ENCODE measurements at regions not wholly inside any gene's neighbourhood (a gene's known extent, or its start where the extent isn't known, plus 50 kb on each side); places are given as distances from the start of the nearest gene placed in this dataset.
A peak's percentile ranks its signal among the peaks of the same experiment; 100 is the strongest.

DNA sequence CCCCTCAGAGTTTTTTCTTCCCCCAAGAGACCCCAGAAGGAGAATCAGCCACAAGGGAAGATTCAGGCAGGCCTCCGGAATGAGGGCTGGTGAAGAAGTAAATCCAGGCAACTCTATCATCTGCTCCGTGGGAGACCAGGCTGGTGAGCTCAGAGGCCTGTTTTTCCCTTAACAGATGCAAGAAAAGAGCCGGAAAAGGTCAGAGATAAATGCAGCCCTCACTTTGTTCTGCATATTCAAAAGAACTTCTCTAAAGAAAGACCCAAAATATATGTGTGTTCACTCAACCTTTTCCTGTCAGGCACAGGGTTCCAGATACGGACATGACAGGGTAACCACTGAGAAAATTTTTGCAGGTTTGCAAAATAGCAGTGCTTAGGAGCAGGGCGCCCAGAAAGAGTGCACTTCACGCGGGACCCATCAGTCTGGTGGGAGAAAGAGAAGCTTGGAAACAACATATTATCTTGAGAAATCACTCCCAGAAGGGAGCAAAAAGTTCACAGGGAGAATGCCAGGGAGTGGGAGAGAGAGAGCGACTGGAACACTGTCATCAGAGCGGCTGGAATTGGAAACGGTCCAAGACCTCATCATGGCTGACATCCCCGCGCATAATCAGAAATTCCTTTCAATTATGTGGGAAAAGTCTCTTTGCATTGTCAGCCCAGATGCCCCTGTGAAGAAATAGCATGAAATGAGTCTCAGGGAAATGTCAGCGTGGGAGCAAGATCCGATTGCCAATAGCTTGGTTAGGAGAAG lies 244.8 kb upstream of the SLC14A2 start:
- ATAC-seq (no peak), DNase-seq (ENCODE audit: low spot score in 2 of 2) (no peak)
- H3K36me3 Mint-ChIP-seq = no peaks in the 10 kb centered on the region
- H3K4me1 Mint-ChIP-seq = no peaks in the 10 kb centered on the region
- no peak overlapping the region for H3K27ac Mint-ChIP-seq
- H3K4me3 Mint-ChIP-seq = no peak overlapping the region
- no peaks in the 10 kb centered on the region for H3K9me3 Mint-ChIP-seq

DNA sequence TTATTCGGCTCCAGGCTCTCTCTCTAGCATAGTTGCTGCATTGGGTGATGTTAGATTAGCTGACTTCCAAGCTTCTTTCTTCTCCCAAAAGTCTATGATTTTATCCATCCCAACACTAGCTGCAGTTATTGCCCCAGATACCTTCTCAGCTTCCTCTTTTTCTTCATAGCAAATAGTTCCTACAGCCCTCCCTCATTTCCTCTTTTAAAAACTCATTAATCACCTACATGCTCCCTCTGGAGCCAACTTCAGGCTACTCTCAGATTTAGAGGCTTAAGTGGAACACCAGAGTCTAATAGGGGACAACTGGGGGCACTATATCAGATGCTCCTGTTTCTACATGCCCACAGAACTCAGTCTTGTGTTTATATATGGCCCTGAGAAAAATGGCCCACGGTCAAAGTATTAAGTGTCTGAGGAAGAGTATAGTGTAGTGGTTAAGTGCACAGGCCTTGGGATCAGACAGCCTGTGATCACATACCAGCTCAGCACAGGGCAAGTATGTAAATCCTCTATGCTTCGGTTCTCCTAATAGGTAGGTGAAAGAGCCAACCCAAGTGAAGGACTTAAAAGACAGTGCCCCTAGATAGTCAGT lies 241.9 kb upstream of the SLC14A2 start:
- H3K36me3 Mint-ChIP-seq = no peaks in the 10 kb centered on the region

DNA sequence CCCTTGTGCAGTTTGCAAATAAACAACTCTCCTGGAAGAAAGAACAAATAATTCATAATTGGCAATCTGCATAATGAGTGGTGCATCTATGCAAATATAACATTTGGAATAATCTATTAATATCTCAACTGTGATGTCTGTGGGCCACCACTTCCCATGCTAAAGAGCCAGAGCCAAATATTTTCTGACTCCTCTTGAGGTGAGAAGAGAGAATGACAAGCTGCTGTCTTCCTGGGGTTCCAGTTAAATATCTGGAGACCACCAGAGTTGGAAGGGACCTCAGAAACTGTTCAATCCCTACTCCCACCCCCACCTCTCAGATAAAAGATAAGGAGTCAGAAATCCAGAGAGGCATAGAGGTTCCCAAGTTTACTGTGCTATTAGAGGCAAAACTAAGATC lies 241.0 kb upstream of the SLC14A2 start:
- Mint-ChIP-seq H3K27ac (no peak overlapping the region), H3K9me3 (no peaks in the 10 kb centered on the region), H3K4me1 (no peaks in the 10 kb centered on the region), H3K36me3 (no peaks in the 10 kb centered on the region), H3K4me3 (no peak overlapping the region)
- DNase-seq (ENCODE audit: low spot score in 2 of 2) = no peak
- ATAC-seq = no peak

More for the DNA sequence above, 241.9 kb upstream of the SLC14A2 start:
- H3K4me1 Mint-ChIP-seq = no peaks in the 10 kb centered on the region
- no peak overlapping the region for H3K4me3 Mint-ChIP-seq
- H3K9me3 Mint-ChIP-seq = no peaks in the 10 kb centered on the region
- ATAC-seq = peak; percentile 26
- no peak for DNase-seq (ENCODE audit: low spot score in 2 of 2)
- H3K27ac Mint-ChIP-seq = no peak overlapping the region

DNA sequence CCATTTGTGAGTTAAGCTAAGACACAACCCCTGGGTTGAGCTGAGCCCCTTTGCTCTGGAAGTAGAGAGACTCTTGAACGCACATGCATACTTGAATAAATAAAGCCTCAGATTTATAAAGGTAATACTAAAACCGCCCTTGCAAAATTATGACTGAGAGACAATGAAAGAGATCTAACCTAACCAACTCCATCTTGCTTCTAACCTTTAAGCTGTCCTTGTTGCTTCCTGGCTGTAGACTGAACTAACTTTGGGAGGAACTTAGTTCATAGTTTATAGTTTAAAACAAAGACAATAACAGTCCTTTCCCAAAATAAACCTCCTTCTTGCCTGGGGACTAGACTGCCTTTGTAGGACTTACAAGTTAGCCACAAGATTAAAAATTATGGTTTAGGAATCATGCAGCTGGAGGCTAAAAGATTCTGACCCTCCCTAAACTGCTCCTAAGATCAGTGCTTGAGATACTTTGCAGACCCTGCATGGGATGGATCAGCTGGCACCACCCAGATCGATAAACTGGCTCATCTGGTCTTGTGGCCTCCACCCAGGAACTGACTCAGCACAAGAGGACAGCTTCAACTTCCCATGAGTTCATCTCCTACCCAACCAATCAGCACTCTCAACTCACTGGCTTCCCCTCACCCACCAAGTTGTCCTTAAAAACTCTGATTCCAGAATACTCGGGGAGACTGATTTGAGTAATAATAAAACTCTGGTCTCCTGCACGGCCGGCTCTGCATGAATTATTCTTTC lies 240.2 kb upstream of the SLC14A2 start:
- Mint-ChIP-seq H3K27ac (no peak overlapping the region), H3K4me3 (no peak overlapping the region), H3K9me3 (no peaks in the 10 kb centered on the region), H3K36me3 (no peaks in the 10 kb centered on the region), H3K4me1 (no peaks in the 10 kb centered on the region)
- no peak for ATAC-seq
- DNase-seq (ENCODE audit: low spot score in 2 of 2) = no peak

DNA sequence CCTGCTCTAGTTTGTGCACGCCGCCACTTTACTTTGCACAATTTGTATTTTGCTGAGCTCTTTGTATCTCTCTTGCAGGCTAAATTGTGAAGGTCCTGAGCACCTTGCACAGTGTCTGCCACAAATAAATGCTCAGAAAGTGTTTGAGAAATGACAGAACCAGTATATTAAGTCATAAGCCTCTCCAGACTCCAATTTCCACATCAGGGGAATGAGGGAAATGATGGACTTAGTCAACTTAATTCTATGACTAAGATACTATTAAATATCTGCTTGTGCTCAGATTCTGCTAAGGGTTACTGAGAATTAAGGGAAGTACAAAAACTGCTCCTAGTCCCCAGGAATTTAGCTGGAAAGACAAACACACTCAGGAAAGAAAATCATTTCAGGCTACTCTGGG lies 239.1 kb upstream of the SLC14A2 start:
- H3K4me3 Mint-ChIP-seq = no peak overlapping the region
- no peaks in the 10 kb centered on the region for H3K36me3 Mint-ChIP-seq
- DNase-seq (ENCODE audit: low spot score in 2 of 2) (no peak), ATAC-seq (no peak)
- H3K9me3 Mint-ChIP-seq = no peaks in the 10 kb centered on the region
- H3K27ac Mint-ChIP-seq = no peak overlapping the region
- H3K4me1 Mint-ChIP-seq = no peaks in the 10 kb centered on the region

DNA sequence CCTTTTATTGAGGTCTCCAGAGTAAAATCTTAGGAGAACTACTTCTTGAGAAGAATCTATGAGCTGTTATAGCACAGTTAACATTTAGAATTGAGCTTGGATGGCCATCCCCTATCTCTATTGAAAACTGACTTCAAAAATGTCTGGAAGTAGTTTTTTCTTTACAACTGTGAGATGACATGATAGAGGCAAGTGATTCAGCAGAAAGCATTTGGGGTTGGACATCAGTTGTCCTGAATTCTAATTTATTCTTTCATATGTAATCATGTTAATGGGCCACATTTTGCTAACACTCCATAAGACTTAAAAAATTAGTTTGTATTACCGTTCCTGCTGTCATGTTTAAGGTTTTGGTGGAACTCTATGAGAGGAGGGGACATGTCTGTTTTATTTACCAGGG lies 237.0 kb upstream of the SLC14A2 start:
- Mint-ChIP-seq H3K36me3 (no peaks in the 10 kb centered on the region), H3K4me1 (no peaks in the 10 kb centered on the region), H3K27ac (no peak overlapping the region), H3K4me3 (no peak overlapping the region), H3K9me3 (no peaks in the 10 kb centered on the region)
- DNase-seq (ENCODE audit: low spot score in 2 of 2) = no peak
- no peak for ATAC-seq

DNA sequence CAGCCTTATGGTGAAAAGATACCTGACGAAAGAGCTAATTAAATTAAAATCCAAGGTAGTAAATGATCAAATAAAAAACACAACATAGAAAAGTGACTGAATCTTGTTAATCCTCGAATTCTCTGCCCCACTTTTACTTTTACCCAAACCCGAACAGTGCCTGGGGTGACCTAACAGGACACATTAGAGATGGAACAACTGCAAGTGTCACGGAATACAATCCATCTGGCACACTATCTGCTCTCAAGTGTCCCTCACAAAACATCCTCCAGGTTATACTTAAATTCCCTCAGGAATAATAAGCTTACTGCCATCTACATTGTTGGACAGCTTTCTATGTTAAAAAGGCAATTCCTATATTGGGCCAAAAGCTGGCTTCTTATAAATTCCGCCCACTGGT lies 236.3 kb upstream of the SLC14A2 start:
- Mint-ChIP-seq H3K4me1 (no peaks in the 10 kb centered on the region), H3K27ac (no peak overlapping the region), H3K36me3 (no peaks in the 10 kb centered on the region), H3K9me3 (no peaks in the 10 kb centered on the region), H3K4me3 (no peak overlapping the region)
- no peak for ATAC-seq
- no peak for DNase-seq (ENCODE audit: low spot score in 2 of 2)

DNA sequence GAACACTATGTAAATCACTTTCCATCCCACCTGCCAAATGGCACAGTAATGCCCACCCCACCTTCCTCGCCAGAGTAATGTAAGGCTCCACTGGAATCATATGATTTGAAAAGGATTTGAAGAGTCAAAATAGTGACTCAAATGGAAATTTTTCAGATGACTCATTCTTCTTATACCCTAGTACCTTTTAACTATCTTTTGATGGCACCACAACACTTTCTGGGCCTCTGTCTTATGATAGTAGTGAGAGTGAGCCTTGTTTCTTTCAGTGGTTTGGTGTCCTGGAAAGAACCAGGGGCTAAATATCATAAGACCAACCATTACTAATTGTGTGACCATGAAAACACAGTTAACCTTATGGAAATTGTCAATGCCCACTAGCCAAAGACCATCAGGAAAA lies 235.4 kb upstream of the SLC14A2 start:
- no peaks in the 10 kb centered on the region for H3K36me3 Mint-ChIP-seq

DNA sequence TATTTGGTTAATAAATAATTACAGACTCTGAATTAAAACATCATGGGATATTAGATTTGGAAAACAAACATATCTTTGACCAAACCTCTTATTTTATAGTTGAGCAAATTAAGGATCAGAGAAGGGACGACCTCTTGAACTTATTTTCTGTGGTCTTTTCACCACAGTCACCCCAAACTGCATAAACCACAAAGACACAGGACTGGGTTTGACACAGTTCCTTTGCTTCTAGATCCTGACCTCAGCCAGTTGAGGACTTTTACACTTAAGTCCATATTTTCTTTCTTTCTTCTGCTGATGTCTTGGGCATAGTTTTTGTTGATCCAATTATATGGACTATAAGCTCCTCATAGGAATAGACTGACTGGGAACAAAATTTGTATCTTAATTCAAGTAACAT lies 234.0 kb upstream of the SLC14A2 start:
- H3K4me1 Mint-ChIP-seq = no peaks in the 10 kb centered on the region
- H3K9me3 Mint-ChIP-seq = no peaks in the 10 kb centered on the region
- no peak overlapping the region for H3K27ac Mint-ChIP-seq
- no peak for DNase-seq (ENCODE audit: low spot score in 2 of 2)
- no peak for ATAC-seq
- H3K4me3 Mint-ChIP-seq = no peak overlapping the region
- no peaks in the 10 kb centered on the region for H3K36me3 Mint-ChIP-seq

More for the DNA sequence above, 235.4 kb upstream of the SLC14A2 start:
- DNase-seq (ENCODE audit: low spot score in 2 of 2) = no peak
- peak; percentile 53 for ATAC-seq
- H3K27ac Mint-ChIP-seq = no peak overlapping the region
- H3K4me3 Mint-ChIP-seq = no peak overlapping the region
- no peaks in the 10 kb centered on the region for H3K4me1 Mint-ChIP-seq
- no peaks in the 10 kb centered on the region for H3K9me3 Mint-ChIP-seq

DNA sequence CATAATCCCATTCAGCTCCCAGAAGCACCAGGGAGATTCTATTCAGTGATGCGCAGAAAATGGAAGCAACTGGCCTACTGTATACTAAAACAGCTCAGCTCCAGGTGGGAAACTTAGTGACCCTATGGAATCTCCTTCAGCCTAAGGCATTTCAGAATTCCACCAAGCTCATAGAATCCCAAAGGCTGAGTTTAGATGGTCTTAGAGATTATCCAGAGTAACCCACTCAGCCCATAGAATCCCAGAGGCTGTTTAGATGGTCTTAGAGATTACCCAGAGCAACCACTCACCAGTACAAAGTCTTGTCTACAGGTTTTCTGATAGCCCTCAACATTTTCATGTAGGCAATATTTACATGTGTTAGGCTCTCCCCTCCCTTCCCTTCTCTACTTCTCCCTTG lies 232.0 kb upstream of the SLC14A2 start:
- DNase-seq (ENCODE audit: low spot score in 2 of 2) (no peak), ATAC-seq (no peak)
- H3K4me3 Mint-ChIP-seq = no peak overlapping the region
- H3K4me1 Mint-ChIP-seq = no peaks in the 10 kb centered on the region
- no peaks in the 10 kb centered on the region for H3K36me3 Mint-ChIP-seq
- H3K27ac Mint-ChIP-seq = no peak overlapping the region
- H3K9me3 Mint-ChIP-seq = no peaks in the 10 kb centered on the region

DNA sequence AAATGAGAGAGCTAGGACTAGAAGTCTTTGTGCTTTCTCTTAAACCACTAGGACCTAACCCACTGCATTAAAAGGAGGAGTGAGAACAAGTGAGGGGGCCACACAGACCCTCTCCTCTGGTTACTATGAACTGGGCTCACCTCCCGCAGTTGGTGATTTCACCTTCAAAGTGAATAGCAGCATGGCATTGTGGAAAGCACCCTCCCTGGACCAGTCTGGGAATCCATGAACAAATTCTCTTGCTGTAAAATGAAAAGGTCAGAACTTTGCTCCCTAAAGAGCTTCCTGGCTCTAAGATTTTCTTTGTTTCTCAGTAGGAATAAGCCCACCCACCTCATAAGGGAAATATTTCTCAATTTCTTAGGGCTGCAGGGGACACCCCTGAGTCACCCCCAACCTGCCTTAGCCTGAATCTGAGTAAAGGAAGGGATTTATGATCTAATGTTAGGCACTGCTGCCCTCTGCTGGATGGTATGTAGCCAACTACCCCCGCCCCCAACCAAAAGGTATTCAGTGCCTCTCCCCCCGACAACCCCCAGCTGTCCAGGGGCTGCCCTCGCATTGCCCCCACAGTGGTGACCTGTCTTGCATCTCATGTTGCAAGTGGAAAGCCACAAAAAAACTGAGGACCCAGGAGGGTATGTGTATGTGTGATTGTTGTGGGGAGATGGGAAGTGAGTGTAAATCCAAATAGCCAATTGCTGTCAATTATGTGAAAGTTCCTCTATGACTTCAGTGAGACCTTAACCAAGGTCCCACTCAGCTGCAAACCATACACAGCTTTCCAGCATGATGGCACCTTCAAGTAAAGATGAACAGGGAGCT lies 230.9 kb upstream of the SLC14A2 start:
- no peak overlapping the region for H3K4me3 Mint-ChIP-seq
- no peaks in the 10 kb centered on the region for H3K9me3 Mint-ChIP-seq
- H3K27ac Mint-ChIP-seq = no peak overlapping the region
- ATAC-seq (peak; percentile 67), DNase-seq (ENCODE audit: low spot score in 2 of 2) (peak; percentile 21 to 69)
- no peaks in the 10 kb centered on the region for H3K36me3 Mint-ChIP-seq
- H3K4me1 Mint-ChIP-seq = no peaks in the 10 kb centered on the region

DNA sequence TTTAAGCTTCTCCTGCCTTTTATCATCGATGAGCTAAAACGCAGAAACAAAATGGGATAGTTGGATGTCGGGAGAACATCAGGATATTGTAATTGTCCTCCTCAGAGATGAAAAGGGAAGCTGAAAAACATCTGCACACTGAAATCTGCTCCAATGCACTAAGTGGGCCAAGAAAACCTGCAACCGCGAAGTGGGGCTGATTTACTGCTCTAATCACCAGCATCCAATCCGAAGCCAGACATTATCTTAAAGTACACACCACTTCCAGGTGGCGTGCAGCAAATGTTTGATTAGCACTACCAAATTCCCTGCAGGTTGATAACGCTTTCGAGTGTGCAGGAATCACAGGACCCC lies 230.3 kb upstream of the SLC14A2 start:
- H3K9me3 Mint-ChIP-seq = no peaks in the 10 kb centered on the region
- ATAC-seq (no peak), DNase-seq (ENCODE audit: low spot score in 2 of 2) (no peak)
- H3K36me3 Mint-ChIP-seq = no peaks in the 10 kb centered on the region
- no peaks in the 10 kb centered on the region for H3K4me1 Mint-ChIP-seq
- H3K4me3 Mint-ChIP-seq = no peak overlapping the region
- H3K27ac Mint-ChIP-seq = no peak overlapping the region

DNA sequence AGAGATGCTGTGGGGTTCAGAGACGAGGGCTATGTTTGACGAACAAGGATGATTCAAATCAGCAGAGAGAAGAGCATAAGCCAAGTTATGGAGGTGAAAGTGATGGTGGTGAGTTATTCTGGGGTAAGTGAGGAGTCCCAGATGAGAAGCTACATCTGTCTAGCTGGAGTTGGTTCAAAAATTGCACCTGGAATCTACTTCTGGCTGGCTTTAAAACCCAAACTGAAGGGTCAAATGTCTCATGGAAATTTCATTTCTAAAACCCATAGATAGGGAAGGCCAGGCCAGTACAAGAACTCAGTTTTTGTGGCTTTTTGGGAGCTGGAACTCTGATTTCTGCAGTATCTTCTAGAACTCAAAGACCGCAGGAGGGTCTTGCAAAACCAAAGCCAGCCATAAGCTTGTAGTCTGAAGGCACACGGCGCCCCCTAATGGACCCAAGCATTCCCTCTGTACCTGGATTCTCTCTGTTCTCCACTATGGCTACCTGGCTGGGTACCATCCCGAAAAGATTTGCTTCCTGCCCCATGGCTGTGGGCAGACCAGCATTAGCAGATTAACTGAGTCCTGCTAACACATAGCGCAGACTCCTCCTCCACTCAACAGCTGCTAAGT lies 229.1 kb upstream of the SLC14A2 start:
- Mint-ChIP-seq H3K4me3 (no peak overlapping the region), H3K9me3 (no peaks in the 10 kb centered on the region), H3K4me1 (no peaks in the 10 kb centered on the region), H3K36me3 (no peaks in the 10 kb centered on the region), H3K27ac (no peak overlapping the region)
- DNase-seq (ENCODE audit: low spot score in 2 of 2) = no peak
- no peak for ATAC-seq

DNA sequence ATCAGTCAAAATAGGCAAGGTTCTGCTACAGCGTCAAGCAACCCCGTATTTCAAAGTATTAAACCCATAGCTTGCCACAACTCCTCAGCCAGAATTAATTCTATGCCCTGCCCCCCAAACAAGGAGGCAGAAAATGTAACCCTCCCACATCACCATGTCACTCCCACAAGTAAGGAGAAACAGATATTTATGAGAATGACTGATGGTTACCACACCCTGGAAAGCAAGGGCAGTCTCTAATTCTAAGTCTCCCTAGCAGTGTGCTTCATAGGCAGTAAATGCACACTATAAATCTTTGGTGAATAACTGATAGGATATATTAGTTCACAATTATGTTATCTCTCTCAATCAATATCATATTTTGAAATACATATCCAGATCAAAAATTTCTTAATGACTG lies 228.0 kb upstream of the SLC14A2 start:
- Mint-ChIP-seq H3K9me3 (no peaks in the 10 kb centered on the region), H3K4me3 (no peak overlapping the region), H3K36me3 (no peaks in the 10 kb centered on the region), H3K4me1 (no peaks in the 10 kb centered on the region), H3K27ac (no peak overlapping the region)
- no peak for DNase-seq (ENCODE audit: low spot score in 2 of 2)
- no peak for ATAC-seq

DNA sequence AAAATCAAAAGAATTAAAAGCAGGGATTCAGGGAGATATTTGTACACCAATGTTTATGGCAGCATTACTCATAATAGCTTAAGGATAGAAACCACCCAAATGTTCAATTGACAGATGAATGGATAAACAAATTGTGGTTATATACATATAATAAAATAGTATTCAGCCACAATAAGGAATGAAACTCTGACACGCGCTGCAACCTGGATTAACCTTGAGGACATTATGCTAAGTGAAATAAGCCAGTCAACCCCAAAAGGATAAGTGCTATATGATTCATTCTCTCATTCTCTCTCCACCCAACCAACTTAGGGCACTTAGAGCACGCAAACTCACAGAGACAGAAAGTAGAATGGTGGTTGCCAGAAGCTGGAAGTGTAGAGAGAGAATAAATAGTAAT lies 216.8 kb upstream of the SLC14A2 start:
- ATAC-seq (no peak), DNase-seq (ENCODE audit: low spot score in 2 of 2) (no peak)
- no peak overlapping the region for H3K27ac Mint-ChIP-seq
- no peaks in the 10 kb centered on the region for H3K4me1 Mint-ChIP-seq
- H3K9me3 Mint-ChIP-seq = no peaks in the 10 kb centered on the region
- H3K36me3 Mint-ChIP-seq = no peaks in the 10 kb centered on the region
- H3K4me3 Mint-ChIP-seq = no peak overlapping the region
